Astrocyte of the spinal cord (primary cell): ENCODE measurements at regions not wholly inside any gene's neighbourhood (a gene's known extent, or its start where the extent isn't known, plus 50 kb on each side); places are given as distances from the start of the nearest gene placed in this dataset.

Source experiments
- DNase-seq: peaks from one replicate; pipeline ENCODE4 v3.0.0; 2011; ENCODE audit warnings: low read depth, low spot score
- H3K4me3 ChIP-seq: 2 replicates; pipeline ENCODE4 v1.5.1; 2011; ENCODE audit warnings: low read depth, mild to moderate bottlenecking, low read length, moderate library complexity
- in situ Hi-C: cut with HindIII; loops from 2 replicates; pipeline ENCODE4 v1.10.0; 2017; ENCODE audit warnings: low sequenced_read_pairs
- TF ChIP-seq, protein P1 (sequence below): IDR thresholded peaks from 2 replicates; pipeline ENCODE4 v1.5.1; 2012; ENCODE audit warnings: low read depth, mild to moderate bottlenecking, low read length, inconsistent platforms

DNA sequence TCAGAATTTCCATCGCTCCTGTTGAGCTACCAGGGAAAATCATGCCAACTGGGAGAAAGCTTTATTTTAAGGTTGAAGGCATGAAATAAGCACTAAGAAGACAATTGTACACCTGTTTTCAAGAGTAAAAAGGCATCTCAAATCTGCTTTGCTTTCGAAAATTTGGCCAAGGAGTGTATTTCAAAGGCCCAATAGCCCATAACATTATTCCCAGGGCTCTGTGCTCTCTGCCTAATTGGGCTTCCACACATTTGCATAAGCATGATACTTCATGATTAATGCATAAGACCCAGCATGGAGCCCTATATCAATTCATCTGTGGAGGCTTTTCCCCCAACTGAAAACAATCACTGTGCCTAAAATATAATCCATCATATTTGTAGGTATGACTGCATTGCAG lies 258.5 kb downstream of the NOVA1 start:
- no peak overlapping the region for H3K4me3 ChIP-seq
- TF ChIP-seq, protein P1, sequence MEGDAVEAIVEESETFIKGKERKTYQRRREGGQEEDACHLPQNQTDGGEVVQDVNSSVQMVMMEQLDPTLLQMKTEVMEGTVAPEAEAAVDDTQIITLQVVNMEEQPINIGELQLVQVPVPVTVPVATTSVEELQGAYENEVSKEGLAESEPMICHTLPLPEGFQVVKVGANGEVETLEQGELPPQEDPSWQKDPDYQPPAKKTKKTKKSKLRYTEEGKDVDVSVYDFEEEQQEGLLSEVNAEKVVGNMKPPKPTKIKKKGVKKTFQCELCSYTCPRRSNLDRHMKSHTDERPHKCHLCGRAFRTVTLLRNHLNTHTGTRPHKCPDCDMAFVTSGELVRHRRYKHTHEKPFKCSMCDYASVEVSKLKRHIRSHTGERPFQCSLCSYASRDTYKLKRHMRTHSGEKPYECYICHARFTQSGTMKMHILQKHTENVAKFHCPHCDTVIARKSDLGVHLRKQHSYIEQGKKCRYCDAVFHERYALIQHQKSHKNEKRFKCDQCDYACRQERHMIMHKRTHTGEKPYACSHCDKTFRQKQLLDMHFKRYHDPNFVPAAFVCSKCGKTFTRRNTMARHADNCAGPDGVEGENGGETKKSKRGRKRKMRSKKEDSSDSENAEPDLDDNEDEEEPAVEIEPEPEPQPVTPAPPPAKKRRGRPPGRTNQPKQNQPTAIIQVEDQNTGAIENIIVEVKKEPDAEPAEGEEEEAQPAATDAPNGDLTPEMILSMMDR: no peak
- in situ Hi-C loops: no loop called here
- DNase-seq: no peak

- no peak for DNase-seq
- H3K4me3 ChIP-seq: no peak overlapping the region
- in situ Hi-C loops: no loop called here
- TF ChIP-seq, protein P1: no peak
Measured at GRCh38 chr14:26338231-26338630, 259.6 kb downstream of the NOVA1 start.

DNA sequence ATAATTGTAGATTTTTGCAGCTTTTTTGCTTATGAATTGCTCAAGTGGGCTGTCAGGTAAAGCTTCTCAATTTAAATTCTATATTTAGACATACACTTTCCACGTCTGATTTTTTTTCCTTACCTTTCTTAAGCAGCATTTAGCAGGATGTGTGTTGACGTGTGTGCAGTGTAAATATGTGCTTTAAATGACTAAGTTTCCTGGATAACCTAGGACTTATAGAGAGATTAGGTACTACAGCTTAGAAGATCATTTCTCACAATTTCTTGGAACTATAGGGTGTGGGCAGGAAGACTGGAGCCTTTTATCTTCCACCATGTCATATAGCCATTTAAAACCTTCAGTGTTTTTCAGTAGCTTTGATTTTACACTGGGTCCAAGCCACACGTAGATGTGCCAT lies 263.5 kb downstream of the NOVA1 start:
- TF ChIP-seq, protein P1: no peak
- DNase-seq: no peak
- H3K4me3 ChIP-seq: no peak overlapping the region
- in situ Hi-C loops: no loop called here

DNA sequence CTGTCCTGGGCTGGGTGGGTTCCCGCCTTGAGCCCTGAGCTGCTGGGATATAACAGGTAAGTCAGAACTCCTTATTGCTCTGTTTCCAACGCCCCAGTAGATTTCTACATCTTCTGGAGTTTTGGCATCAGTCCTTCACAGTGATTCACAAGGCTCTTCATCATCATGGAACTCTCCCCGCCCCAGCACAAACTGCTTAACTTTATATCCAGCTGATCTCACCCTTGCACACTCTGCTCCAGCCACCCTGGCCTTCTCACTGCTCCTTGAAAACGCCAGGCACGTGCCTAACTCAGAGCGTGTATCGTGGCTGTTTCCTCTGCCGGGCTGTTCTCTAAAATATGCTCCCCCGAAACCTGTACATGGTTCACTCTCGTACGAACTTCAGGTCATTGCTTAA lies 264.9 kb downstream of the NOVA1 start:
- in situ Hi-C loops: no loop called here
- TF ChIP-seq, protein P1: no peak
- H3K4me3 ChIP-seq: no peak overlapping the region
- DNase-seq: no peak

DNA sequence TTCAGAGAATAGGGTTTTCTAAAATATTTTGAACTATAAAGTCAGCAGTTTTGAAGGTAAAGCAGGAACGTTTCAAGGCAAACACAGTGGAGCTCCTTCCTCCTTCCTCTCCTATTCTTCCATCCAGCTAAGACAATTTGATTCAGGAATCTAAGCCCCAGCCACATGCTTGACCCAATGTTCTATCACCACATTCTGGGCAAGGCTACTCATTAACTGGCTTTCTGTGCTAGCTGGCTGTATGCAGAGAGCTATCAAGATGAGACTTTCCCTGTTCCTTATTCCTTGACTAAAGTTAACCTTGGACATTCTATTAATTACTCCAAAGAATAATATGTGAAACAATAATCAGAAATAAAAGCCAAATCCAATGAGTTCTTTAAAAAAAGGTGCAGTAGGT lies 266.9 kb downstream of the NOVA1 start:
- no peak overlapping the region for H3K4me3 ChIP-seq
- TF ChIP-seq, protein P1: no peak
- DNase-seq: no peak
- in situ Hi-C loops: no loop called here

- in situ Hi-C loops: no loop called here
- DNase-seq: no peak
- TF ChIP-seq, protein P1: no peak
- H3K4me3 ChIP-seq: no peak overlapping the region
Measured at GRCh38 chr14:26328791-26329190, 269.0 kb downstream of the NOVA1 start.

DNA sequence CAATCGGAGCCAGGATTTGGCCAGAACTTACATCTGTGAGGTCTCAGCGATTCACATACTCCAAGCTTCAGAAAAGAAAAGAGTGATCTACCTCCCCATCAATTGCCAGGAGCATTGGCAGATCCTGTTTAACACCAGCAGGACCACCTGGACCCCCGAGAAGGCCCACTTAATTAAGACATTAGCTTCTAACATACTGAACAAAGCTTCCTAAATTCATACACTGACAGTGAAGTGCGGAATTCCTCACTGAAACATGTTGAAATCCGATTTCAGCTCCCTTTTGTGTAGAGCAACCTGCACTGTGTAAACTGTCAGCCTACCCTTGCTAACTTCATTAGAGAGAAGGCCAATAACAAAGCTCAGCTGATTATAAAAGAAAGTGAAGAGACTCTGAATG lies 274.0 kb downstream of the NOVA1 start:
- DNase-seq: no peak
- H3K4me3 ChIP-seq: no peak overlapping the region
- in situ Hi-C loops: no loop called here
- TF ChIP-seq, protein P1: no peak
